ENCODE measurements at regions not wholly inside any gene's neighbourhood (a gene's known extent, or its start where the extent isn't known, plus 50 kb on each side); places are given as distances from the start of the nearest gene placed in this dataset.
"Not testable (repeated sequence)": the region's sequence is repeated elsewhere in the genome, so short reads cannot be mapped to it uniquely, and the experiment has no call there.

GRCh38 chr14:86310148-86310547, 780.2 kb downstream of the FLRT2 start:
- DNase-seq = no peak

GRCh38 chr14:86305058-86305457, 775.1 kb downstream of the FLRT2 start:
- DNase-seq = no peak

GRCh38 chr14:86299994-86300393, 770.0 kb downstream of the FLRT2 start:
- no peak for DNase-seq

GRCh38 chr14:86296173-86296572, 766.2 kb downstream of the FLRT2 start:
- DNase-seq = no peak

GRCh38 chr14:86288336-86288735, 758.4 kb downstream of the FLRT2 start:
- no peak for DNase-seq

- no peak for DNase-seq
Measured at GRCh38 chr14:86279405-86279804, 749.5 kb downstream of the FLRT2 start.

- DNase-seq = no peak
Measured at GRCh38 chr14:86257973-86258372, 728.0 kb downstream of the FLRT2 start.

GRCh38 chr14:86243158-86243557, 713.2 kb downstream of the FLRT2 start:
- no peak for DNase-seq

- DNase-seq = no peak
Measured at GRCh38 chr14:86237733-86238132, 707.8 kb downstream of the FLRT2 start.

- no peak for DNase-seq
Measured at GRCh38 chr14:86221755-86222154, 691.8 kb downstream of the FLRT2 start.

- no peak for DNase-seq
Measured at GRCh38 chr14:86221000-86221399, 691.1 kb downstream of the FLRT2 start.

GRCh38 chr14:86217523-86217922, 687.6 kb downstream of the FLRT2 start:
- DNase-seq = no peak

GRCh38 chr14:86203843-86204242, 673.9 kb downstream of the FLRT2 start:
- no peak for DNase-seq

GRCh38 chr14:86196471-86196870, 666.5 kb downstream of the FLRT2 start:
- no peak for DNase-seq

GRCh38 chr14:86193756-86194155, 663.8 kb downstream of the FLRT2 start:
- DNase-seq = no peak

- no peak for DNase-seq
Measured at GRCh38 chr14:86179980-86180379, 650.0 kb downstream of the FLRT2 start.

GRCh38 chr14:86168371-86168770, 638.4 kb downstream of the FLRT2 start:
- no peak for DNase-seq

- no peak for DNase-seq
Measured at GRCh38 chr14:86166541-86166940, 636.6 kb downstream of the FLRT2 start.

GRCh38 chr14:86153480-86153879, 623.5 kb downstream of the FLRT2 start:
- no peak for DNase-seq

- DNase-seq = no peak
Measured at GRCh38 chr14:86143248-86143647, 613.3 kb downstream of the FLRT2 start.

GRCh38 chr14:86141966-86142365, 612.0 kb downstream of the FLRT2 start:
- no peak for DNase-seq

- DNase-seq = no peak
Measured at GRCh38 chr14:86129426-86129825, 599.5 kb downstream of the FLRT2 start.

- no peak for DNase-seq
Measured at GRCh38 chr14:86124328-86124727, 594.4 kb downstream of the FLRT2 start.

GRCh38 chr14:86115972-86116371, 586.0 kb downstream of the FLRT2 start:
- DNase-seq = no peak

- not testable (repeated sequence) for DNase-seq
Measured at GRCh38 chr14:86110871-86111270, 580.9 kb downstream of the FLRT2 start.

- DNase-seq = no peak
Measured at GRCh38 chr14:86104691-86105265, 574.8 kb downstream of the FLRT2 start.

All from CD4-positive, alpha-beta T cell treated with Interleukin-6 for 4 hours (primary cell).